Calu3 (cell line): ENCODE measurements at regions not wholly inside any gene's neighbourhood (a gene's known extent, or its start where the extent isn't known, plus 50 kb on each side); places are given as distances from the start of the nearest gene placed in this dataset.

ENCODE experiments used
- BruUV-seq: library from RNA; stranded (reverse); fragments of 400-500 nt; replicated peaks from 2 replicates; lab custom pipeline; 2021; lab: Mats Ljungman, UMichigan
- CTCF ChIA-PET: fragments of 300-600 bp; sonication (Branson Sonifier 250); formaldehyde crosslinking; loops from one replicate; lab custom pipeline; 2022; ENCODE audit warnings: antibody characterized with exemption; lab: Charles Lee
- DNase-seq: peaks from one replicate; pipeline ENCODE4 v3.0.0; 2022
- H3K27ac Mint-ChIP-seq: one replicate; pipeline ENCODE4 v1.8.0; 2022; ENCODE audit warnings: mixed read lengths; ENCODE audit not compliant: unreplicated experiment
- H3K27me3 Mint-ChIP-seq: one replicate; pipeline ENCODE4 v1.8.0; 2022; ENCODE audit warnings: mixed read lengths; ENCODE audit not compliant: unreplicated experiment
- H3K36me3 Mint-ChIP-seq: one replicate; pipeline ENCODE4 v1.8.0; 2022; ENCODE audit warnings: mild to moderate bottlenecking, moderate library complexity, mixed read lengths; ENCODE audit not compliant: insufficient read depth, unreplicated experiment
- H3K4me1 Mint-ChIP-seq: one replicate; pipeline ENCODE4 v1.8.0; 2022; ENCODE audit warnings: mild to moderate bottlenecking, low read depth, mixed read lengths; ENCODE audit not compliant: unreplicated experiment
- H3K4me3 Mint-ChIP-seq: one replicate; pipeline ENCODE4 v1.8.0; 2022; ENCODE audit warnings: mild to moderate bottlenecking, low read depth, moderate library complexity, mixed read lengths; ENCODE audit not compliant: unreplicated experiment
- H3K9me3 Mint-ChIP-seq: one replicate; pipeline ENCODE4 v1.8.0; 2022; ENCODE audit warnings: low read depth, mixed read lengths; ENCODE audit not compliant: unreplicated experiment
- CTCF ChIP-seq: fragments of 200-600 bp; IDR thresholded peaks from one replicate; pipeline ENCODE4 v1.8.0; 2022; ENCODE audit warnings: antibody characterized with exemption; ENCODE audit not compliant: unreplicated experiment
- intact Hi-C: fragments of 100-400 bp; cut with micrococcal nuclease; formaldehyde crosslinking; loops from one replicate; pipeline ENCODE4 v1.10.0; 2022; ENCODE audit not compliant: unreplicated experiment

- peaks cover 5% of the 10 kb centered on the region for H3K9me3 Mint-ChIP-seq
- no peak overlapping the region for H3K27ac Mint-ChIP-seq
- no peaks in the 10 kb centered on the region for H3K4me1 Mint-ChIP-seq
- no peak for TF ChIP-seq CTCF
- H3K27me3 Mint-ChIP-seq: no peaks in the 10 kb centered on the region
- CTCF ChIA-PET: no interaction called here
- DNase-seq: no peak
- H3K36me3 Mint-ChIP-seq: no peaks in the 10 kb centered on the region
- no TSS peak for BruUV-seq
- intact Hi-C loops: no loop called here
- no peak overlapping the region for H3K4me3 Mint-ChIP-seq
These were observed 1197.6 kb downstream of the FAM133A start for GRCh38 chrX:94871640-94872039.

GRCh38 chrX:94901849-94902248, 1227.8 kb downstream of the FAM133A start:
- no peak overlapping the region for H3K4me3 Mint-ChIP-seq
- no peaks in the 10 kb centered on the region for H3K27me3 Mint-ChIP-seq
- no peaks in the 10 kb centered on the region for H3K36me3 Mint-ChIP-seq
- H3K9me3 Mint-ChIP-seq: peaks cover 6% of the 10 kb centered on the region
- no peak for DNase-seq
- no peak for TF ChIP-seq CTCF
- no peak overlapping the region for H3K27ac Mint-ChIP-seq
- CTCF ChIA-PET: no interaction called here
- BruUV-seq: no TSS peak
- no peaks in the 10 kb centered on the region for H3K4me1 Mint-ChIP-seq
- intact Hi-C loops: no loop called here

DNA sequence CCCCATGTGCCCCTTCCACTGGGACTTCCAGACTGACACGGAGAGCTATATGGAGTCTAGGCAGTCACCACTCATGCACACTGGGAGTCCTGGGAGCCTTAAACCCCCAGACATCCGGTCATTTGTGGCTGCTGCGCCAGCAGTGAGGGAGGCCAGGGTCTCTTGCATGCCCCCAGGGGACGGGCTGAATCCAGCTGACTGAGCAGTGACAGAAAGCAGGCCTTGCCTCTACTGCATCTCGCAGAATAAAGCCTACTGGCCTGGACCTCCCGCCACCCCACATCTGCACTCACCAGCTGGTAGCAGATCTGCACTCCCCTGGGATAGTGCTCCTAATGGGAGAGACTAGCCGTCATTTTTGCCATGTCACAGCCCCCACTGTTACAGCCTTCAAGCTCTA, 1234.2 kb downstream of the FAM133A start:
- no TSS peak for BruUV-seq
- peaks cover 9% of the 10 kb centered on the region for H3K9me3 Mint-ChIP-seq
- H3K27ac Mint-ChIP-seq: no peak overlapping the region
- TF ChIP-seq CTCF: no peak
- intact Hi-C loops: no loop called here
- H3K36me3 Mint-ChIP-seq: no peaks in the 10 kb centered on the region
- no peaks in the 10 kb centered on the region for H3K4me1 Mint-ChIP-seq
- H3K27me3 Mint-ChIP-seq: no peaks in the 10 kb centered on the region
- no peak overlapping the region for H3K4me3 Mint-ChIP-seq
- DNase-seq: no peak
- CTCF ChIA-PET: no interaction called here

GRCh38 chrX:94908648-94909047, 1234.6 kb downstream of the FAM133A start:
- H3K9me3 Mint-ChIP-seq: peaks cover 9% of the 10 kb centered on the region
- CTCF ChIA-PET: no interaction called here

More at GRCh38 chrX:94908648-94909047, 1234.6 kb downstream of the FAM133A start:
- Mint-ChIP-seq H3K27me3 (no peaks in the 10 kb centered on the region), H3K4me3 (no peak overlapping the region), H3K27ac (no peak overlapping the region), H3K4me1 (no peaks in the 10 kb centered on the region), H3K36me3 (no peaks in the 10 kb centered on the region)
- intact Hi-C loops: no loop called here
- BruUV-seq: no TSS peak
- DNase-seq: no peak
- no peak for TF ChIP-seq CTCF
